ENCODE measurements at regions not wholly inside any gene's neighbourhood (a gene's known extent, or its start where the extent isn't known, plus 50 kb on each side); places are given as distances from the start of the nearest gene placed in this dataset.

- Histone ChIP-seq H3K27ac (ENCODE audit: low read length) (no peak overlapping the region), H2AFZ (ENCODE audit: low read depth, low read length) (no peak overlapping the region), H3K36me3 (ENCODE audit: insufficient read depth, low read length) (no peaks in the 10 kb centered on the region), H3K4me3 (ENCODE audit: low read length) (no peak overlapping the region), H3K9me2 (ENCODE audit: insufficient read depth, low read length) (no peaks in the 10 kb centered on the region), H3F3A (ENCODE audit: insufficient read depth, low read length, poor library complexity, severe bottlenecking) (no peaks in the 10 kb centered on the region), H4K20me1 (ENCODE audit: insufficient read depth) (no peaks in the 10 kb centered on the region), H3K9ac (ENCODE audit: low read length) (no peak overlapping the region), H3K9me3 (ENCODE audit: low read length) (no peaks in the 10 kb centered on the region), H3K79me2 (replicated peaks; ENCODE audit: insufficient read depth, low read length) (no peaks in the 10 kb centered on the region), H3K27me3 (ENCODE audit: insufficient read depth, low read depth, low read length) (no peaks in the 10 kb centered on the region), H3K4me2 (ENCODE audit: low read length) (no peak overlapping the region)
- TF ChIP-seq EZH2 (IDR thresholded peaks at IDR 0.05; ENCODE audit: borderline replicate concordance, insufficient read depth, low read length, poor library complexity, severe bottlenecking): no peak
- TF ChIP-seq SMC3 (conservative IDR thresholded peaks at IDR 0.05; ENCODE audit: poor library complexity): no peak
- no peak for TF ChIP-seq TAF1 (IDR thresholded peaks at IDR 0.05; ENCODE audit: low read depth)
- TF ChIP-seq MXI1 (conservative IDR thresholded peaks at IDR 0.05; ENCODE audit: poor library complexity, severe bottlenecking): no peak
- TF ChIP-seq RAD21 (conservative IDR thresholded peaks at IDR 0.05): no peak
- TF ChIP-seq, protein P1, sequence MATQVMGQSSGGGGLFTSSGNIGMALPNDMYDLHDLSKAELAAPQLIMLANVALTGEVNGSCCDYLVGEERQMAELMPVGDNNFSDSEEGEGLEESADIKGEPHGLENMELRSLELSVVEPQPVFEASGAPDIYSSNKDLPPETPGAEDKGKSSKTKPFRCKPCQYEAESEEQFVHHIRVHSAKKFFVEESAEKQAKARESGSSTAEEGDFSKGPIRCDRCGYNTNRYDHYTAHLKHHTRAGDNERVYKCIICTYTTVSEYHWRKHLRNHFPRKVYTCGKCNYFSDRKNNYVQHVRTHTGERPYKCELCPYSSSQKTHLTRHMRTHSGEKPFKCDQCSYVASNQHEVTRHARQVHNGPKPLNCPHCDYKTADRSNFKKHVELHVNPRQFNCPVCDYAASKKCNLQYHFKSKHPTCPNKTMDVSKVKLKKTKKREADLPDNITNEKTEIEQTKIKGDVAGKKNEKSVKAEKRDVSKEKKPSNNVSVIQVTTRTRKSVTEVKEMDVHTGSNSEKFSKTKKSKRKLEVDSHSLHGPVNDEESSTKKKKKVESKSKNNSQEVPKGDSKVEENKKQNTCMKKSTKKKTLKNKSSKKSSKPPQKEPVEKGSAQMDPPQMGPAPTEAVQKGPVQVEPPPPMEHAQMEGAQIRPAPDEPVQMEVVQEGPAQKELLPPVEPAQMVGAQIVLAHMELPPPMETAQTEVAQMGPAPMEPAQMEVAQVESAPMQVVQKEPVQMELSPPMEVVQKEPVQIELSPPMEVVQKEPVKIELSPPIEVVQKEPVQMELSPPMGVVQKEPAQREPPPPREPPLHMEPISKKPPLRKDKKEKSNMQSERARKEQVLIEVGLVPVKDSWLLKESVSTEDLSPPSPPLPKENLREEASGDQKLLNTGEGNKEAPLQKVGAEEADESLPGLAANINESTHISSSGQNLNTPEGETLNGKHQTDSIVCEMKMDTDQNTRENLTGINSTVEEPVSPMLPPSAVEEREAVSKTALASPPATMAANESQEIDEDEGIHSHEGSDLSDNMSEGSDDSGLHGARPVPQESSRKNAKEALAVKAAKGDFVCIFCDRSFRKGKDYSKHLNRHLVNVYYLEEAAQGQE (IDR thresholded peaks at IDR 0.05; ENCODE audit: borderline replicate concordance): no peak
- TF ChIP-seq EP300 (conservative IDR thresholded peaks at IDR 0.05; ENCODE audit: poor library complexity, severe bottlenecking): no peak
- TF ChIP-seq CTCF (IDR thresholded peaks at IDR 0.05; ENCODE audit: poor library complexity, severe bottlenecking): no peak
- no peak for TF ChIP-seq POLR2AphosphoS5 (IDR thresholded peaks at IDR 0.05)
These were observed 497.4 kb upstream of the EPHA7 start for GRCh38 chr6:93916716-93917115.

- Histone ChIP-seq H3K27me3 (ENCODE audit: insufficient read depth, low read depth, low read length) (no peaks in the 10 kb centered on the region), H3K4me2 (ENCODE audit: low read length) (no peak overlapping the region), H3K9me3 (ENCODE audit: low read length) (no peaks in the 10 kb centered on the region), H3K27ac (ENCODE audit: low read length) (no peak overlapping the region), H4K20me1 (ENCODE audit: insufficient read depth) (no peaks in the 10 kb centered on the region), H2AFZ (ENCODE audit: low read depth, low read length) (no peak overlapping the region), H3K36me3 (ENCODE audit: insufficient read depth, low read length) (no peaks in the 10 kb centered on the region), H3K9me2 (ENCODE audit: insufficient read depth, low read length) (no peaks in the 10 kb centered on the region), H3K4me3 (ENCODE audit: low read length) (no peak overlapping the region), H3K9ac (ENCODE audit: low read length) (no peak overlapping the region), H3F3A (ENCODE audit: insufficient read depth, low read length, poor library complexity, severe bottlenecking) (no peaks in the 10 kb centered on the region), H3K79me2 (replicated peaks; ENCODE audit: insufficient read depth, low read length) (no peaks in the 10 kb centered on the region)
- TF ChIP-seq EP300 (conservative IDR thresholded peaks at IDR 0.05; ENCODE audit: poor library complexity, severe bottlenecking) (no peak), POLR2AphosphoS5 (IDR thresholded peaks at IDR 0.05) (no peak), TAF1 (IDR thresholded peaks at IDR 0.05; ENCODE audit: low read depth) (no peak), RAD21 (conservative IDR thresholded peaks at IDR 0.05) (no peak), MXI1 (conservative IDR thresholded peaks at IDR 0.05; ENCODE audit: poor library complexity, severe bottlenecking) (no peak), EZH2 (IDR thresholded peaks at IDR 0.05; ENCODE audit: borderline replicate concordance, insufficient read depth, low read length, poor library complexity, severe bottlenecking) (no peak), SMC3 (conservative IDR thresholded peaks at IDR 0.05; ENCODE audit: poor library complexity) (no peak)
These were observed 496.6 kb upstream of the EPHA7 start for GRCh38 chr6:93915961-93916360.

All from neural cell (in vitro differentiated cells).